Activated CD4-positive, alpha-beta memory T cell treated with anti-CD3 and anti-CD28 coated beads for 36 hours (primary cell): ENCODE measurements at regions not wholly inside any gene's neighbourhood (a gene's known extent, or its start where the extent isn't known, plus 50 kb on each side); places are given as distances from the start of the nearest gene placed in this dataset.

Experiments used
- CTCF ChIA-PET: fragments of 350-600 bp; sonication (Branson Sonifier 250); formaldehyde crosslinking; loops from one replicate; lab custom pipeline; 2021; ENCODE audit warnings: antibody characterized with exemption, inconsistent platforms; lab: Charles Lee
- POLR2A ChIA-PET: fragments of 350-600 bp; sonication (Branson Sonifier 250); formaldehyde crosslinking; loops from one replicate; lab custom pipeline; 2021; ENCODE audit warnings: antibody characterized with exemption; lab: Charles Lee
- DNase-seq: peaks from one replicate; pipeline ENCODE4 v3.0.0-alpha.2; 2020
- H3K27ac Mint-ChIP-seq: one replicate; pipeline ENCODE4 v1.8.0; 2021; ENCODE audit warnings: mixed read lengths
- H3K27me3 Mint-ChIP-seq: one replicate; pipeline ENCODE4 v1.8.0; 2021; ENCODE audit warnings: mixed read lengths
- H3K36me3 Mint-ChIP-seq: one replicate; pipeline ENCODE4 v1.8.0; 2021; ENCODE audit warnings: mixed read lengths
- H3K4me1 Mint-ChIP-seq: one replicate; pipeline ENCODE4 v1.8.0; 2021; ENCODE audit warnings: low read depth, mixed read lengths
- H3K4me3 Mint-ChIP-seq: one replicate; pipeline ENCODE4 v1.8.0; 2021; ENCODE audit warnings: mild to moderate bottlenecking, mixed read lengths
- H3K9me3 Mint-ChIP-seq: one replicate; pipeline ENCODE4 v1.8.0; 2021; ENCODE audit warnings: mixed read lengths
- intact Hi-C: fragments of 100-400 bp; cut with micrococcal nuclease; formaldehyde crosslinking; loops from one replicate; pipeline ENCODE4 v1.15.1; 2023

DNA sequence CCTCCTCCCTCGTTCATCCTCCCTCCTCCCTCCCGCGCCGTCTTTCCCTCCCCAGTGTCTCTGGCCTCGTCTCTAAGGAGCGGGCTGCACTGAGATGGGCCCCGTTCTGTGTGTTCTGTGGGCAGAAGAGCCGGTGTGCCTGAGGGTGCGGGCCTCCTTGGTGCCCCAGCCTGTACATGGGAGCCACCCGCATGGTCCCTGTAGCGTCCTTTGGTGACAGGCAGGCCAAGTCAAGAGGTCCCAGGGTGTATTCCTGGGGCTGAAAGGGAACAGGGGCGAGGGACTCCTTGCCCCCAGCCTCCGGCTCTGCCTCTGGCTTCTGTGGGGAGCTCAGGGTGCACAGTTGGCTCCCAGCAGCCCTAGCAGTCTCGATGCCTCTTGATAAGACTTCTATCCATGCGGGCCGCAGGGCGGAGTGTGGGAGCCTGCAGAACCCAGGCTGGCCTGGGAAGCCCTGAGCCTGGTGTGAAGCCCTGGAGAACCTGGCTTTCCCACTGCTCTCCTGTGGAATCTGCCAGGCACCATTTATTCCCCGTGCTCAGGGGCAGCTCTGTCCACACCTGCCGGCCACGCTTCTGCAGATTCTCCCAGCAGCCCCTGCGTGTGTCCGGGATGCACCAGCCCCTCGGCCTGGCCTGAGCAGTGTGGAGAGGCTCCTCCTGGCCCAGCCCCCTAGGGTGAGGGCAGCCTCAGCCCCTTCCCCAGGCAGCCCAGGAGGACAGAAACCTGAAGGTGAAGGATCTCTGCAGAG, 181.3 kb downstream of the KIF26A start:
- Mint-ChIP-seq H3K4me3 (no peak overlapping the region), H3K36me3 (no peaks in the 10 kb centered on the region), H3K4me1 (no peaks in the 10 kb centered on the region), H3K9me3 (no peaks in the 10 kb centered on the region), H3K27ac (no peak overlapping the region), H3K27me3 (peaks cover 5% of the 10 kb centered on the region)
- intact Hi-C loops = no loop called here
- CTCF ChIA-PET = no interaction called here
- DNase-seq = no peak
- POLR2A ChIA-PET = no interaction called here

DNA sequence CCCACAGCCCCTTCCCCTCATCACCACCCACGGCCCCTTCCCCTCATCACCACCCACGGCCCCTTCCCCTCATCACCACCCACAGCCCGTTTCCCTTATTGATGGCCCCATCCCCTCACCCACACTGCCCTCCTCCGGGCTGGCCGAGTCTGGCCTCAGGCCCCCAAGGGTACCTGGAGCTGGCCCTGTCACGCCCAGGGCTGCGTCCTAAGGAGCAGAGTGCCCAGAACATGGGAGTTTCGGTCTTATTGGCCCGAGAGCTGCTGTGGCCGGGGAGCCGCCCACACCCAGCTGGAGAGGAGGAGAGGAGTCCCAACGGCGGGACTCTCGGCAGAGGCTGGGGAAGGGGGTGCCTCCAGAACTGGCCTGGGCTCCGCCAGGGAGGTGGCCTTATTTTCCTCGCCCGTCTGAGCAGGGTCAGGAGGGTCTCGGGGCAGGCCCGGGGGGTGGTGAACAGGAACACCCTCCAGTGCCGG, 182.3 kb downstream of the KIF26A start:
- Mint-ChIP-seq H3K36me3 (no peaks in the 10 kb centered on the region), H3K4me3 (no peak overlapping the region), H3K4me1 (no peaks in the 10 kb centered on the region), H3K27ac (no peak overlapping the region), H3K27me3 (peaks cover 5% of the 10 kb centered on the region), H3K9me3 (no peaks in the 10 kb centered on the region)
- ChIA-PET POLR2A (no interaction called here), CTCF (no interaction called here)
- no peak for DNase-seq
- intact Hi-C loops = no loop called here

DNA sequence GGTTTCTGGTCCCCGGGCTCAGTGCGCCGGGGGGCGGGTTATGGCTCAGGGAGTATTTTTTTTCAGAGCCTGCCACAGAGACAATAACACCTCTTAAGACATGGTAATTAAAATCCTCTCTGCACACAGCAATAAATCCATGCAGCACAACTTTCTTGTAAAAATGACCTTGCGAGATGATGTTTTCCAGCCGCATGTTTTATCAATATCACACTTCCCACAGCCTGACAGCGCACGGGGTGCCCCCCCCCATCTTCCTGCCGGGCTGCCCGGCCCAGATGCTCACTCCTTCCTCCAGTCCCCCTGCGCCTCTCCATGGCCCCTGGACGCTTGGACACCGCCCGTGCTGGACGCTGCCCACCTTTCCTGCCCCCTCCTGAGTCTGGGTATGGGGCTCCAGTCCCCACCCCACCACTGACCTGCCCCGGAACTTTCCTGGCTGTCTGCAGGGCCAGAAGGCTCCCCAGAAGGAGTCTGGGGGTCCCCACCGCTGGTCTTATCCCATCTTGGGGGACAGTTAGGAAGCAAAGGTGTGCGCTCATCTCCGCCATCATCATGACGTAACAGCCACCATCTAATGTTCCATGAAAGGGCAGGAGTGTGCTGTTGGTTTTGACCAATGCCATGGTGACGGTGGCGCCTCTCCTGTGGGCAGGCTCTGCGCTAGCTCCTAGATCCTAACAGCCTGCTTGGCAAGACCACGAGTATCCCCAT, 182.9 kb downstream of the KIF26A start:
- no peaks in the 10 kb centered on the region for H3K4me1 Mint-ChIP-seq
- DNase-seq = no peak
- H3K9me3 Mint-ChIP-seq = no peaks in the 10 kb centered on the region
- no peak overlapping the region for H3K4me3 Mint-ChIP-seq
- no peak overlapping the region for H3K27ac Mint-ChIP-seq
- intact Hi-C loops = no loop called here
- peaks cover 5% of the 10 kb centered on the region for H3K27me3 Mint-ChIP-seq
- no peaks in the 10 kb centered on the region for H3K36me3 Mint-ChIP-seq
- CTCF ChIA-PET = no interaction called here
- POLR2A ChIA-PET = no interaction called here

DNA sequence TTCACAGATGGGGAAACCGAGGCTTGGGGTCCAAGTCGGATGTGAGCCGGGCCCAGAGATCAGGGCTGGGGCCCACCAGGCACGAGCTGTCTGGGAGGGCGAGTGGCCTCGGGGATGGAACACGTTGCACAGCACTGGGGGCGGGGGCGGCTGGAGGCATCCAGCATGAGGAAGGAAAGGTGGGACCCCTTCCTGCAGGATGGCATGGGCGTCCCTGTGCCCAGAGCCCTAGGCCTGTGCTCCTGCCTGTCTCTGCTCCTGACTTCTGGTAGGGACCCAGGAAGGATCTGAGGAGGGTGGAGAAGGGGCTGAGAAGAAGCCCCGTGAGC, 183.4 kb downstream of the KIF26A start:
- intact Hi-C loops = no loop called here
- no peak for DNase-seq
- Mint-ChIP-seq H3K4me1 (no peaks in the 10 kb centered on the region), H3K4me3 (no peak overlapping the region), H3K36me3 (no peaks in the 10 kb centered on the region), H3K9me3 (no peaks in the 10 kb centered on the region), H3K27me3 (peaks cover 5% of the 10 kb centered on the region), H3K27ac (no peak overlapping the region)
- ChIA-PET CTCF (no interaction called here), POLR2A (no interaction called here)

DNA sequence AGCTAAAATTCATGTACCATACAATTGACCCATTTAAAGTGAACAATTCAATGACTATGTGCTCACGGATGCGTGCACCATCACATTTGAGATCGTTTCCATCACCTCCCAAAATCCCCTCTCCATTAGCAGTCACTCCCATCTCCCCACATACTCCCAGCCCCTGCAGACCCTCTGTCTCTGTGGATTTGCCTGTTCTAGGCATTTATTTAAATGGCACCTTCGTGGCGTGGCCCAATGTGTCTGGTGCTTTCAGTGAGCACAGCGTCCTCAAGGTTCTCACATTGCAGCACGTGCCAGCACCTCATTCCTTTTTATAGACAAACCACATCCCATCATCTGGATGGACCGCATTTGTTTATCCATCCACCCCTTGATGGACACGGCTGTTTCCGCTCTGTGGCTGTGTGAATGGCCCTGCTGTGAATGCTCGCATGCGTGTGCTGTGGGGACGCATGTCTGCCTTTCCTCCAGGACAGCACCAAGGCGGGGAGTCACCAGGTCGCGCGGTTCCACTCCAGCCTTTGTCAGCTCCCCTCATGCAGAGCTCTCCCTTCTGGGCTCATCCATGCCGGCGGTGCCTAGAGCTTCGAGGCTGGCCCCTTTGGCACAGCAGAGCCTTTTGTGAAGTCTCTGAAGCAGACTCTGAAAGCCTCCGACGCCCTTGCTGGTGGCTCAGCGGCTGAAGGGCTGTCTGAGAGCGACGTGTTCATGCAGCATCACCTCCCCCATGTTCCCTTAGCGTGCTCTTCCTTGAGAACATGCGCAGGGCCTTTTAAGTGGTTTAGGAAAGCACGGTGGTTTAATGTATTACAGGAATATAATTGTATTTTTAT, 184.4 kb downstream of the KIF26A start:
- no peak for DNase-seq
- H3K9me3 Mint-ChIP-seq = no peaks in the 10 kb centered on the region
- no peak overlapping the region for H3K4me3 Mint-ChIP-seq
- ChIA-PET POLR2A (no interaction called here), CTCF (no interaction called here)
- no peaks in the 10 kb centered on the region for H3K36me3 Mint-ChIP-seq
- H3K4me1 Mint-ChIP-seq = no peaks in the 10 kb centered on the region
- intact Hi-C loops = no loop called here
- peaks cover 5% of the 10 kb centered on the region for H3K27me3 Mint-ChIP-seq
- H3K27ac Mint-ChIP-seq = no peak overlapping the region

DNA sequence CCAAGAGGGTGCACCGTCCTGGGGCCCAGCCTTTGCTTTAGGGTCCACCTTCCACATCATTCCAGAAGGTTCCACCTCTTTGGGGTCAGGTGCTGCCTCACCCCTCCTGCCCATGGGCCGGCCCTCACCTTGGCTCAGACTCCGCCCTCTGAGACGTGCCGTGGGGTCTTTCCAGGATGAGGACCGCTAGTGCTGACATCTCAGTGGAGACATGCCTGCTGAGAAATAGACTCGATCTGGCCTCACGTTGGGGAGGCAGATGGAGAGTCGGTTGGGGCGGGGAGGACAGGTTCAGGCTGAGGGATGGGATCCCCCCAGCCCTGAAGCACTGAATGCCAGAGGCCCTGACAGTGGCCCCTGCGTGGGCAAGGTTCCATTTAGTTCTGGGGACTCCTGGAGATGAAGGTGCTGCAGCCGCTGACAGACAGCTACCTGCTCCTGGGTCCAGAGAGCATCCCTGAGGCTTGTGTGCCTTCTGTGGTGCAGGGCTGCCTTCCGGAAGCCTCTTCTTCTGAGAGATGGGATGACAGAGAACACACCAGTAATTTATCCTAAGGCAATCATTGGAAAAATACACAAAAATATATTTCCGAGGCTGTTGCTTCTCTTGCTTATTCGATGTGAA, 185.3 kb downstream of the KIF26A start:
- Mint-ChIP-seq H3K36me3 (no peaks in the 10 kb centered on the region), H3K27ac (no peak overlapping the region), H3K9me3 (no peaks in the 10 kb centered on the region), H3K4me1 (no peaks in the 10 kb centered on the region), H3K27me3 (peaks cover 5% of the 10 kb centered on the region), H3K4me3 (no peak overlapping the region)
- POLR2A ChIA-PET = no interaction called here
- DNase-seq = no peak
- intact Hi-C loops = no loop called here
- CTCF ChIA-PET = no interaction called here

DNA sequence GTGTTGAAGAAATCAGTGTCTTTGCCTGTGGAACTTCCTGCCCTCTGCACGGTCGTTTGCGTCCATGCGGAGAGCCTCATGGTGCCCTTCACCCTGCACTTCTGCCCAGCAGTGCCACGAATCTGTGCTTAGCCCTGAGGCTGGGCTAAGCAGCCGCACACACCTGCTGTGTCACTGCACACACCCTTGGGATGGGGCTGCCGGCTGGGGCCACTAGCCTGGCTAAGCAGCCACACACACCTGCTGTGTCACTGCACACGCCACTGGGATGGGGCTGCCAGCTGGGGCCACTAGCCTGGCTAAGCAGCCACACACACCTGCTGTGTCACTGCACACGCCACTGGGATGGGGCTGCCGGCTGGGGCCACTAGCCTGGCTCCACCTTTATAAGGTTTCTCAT, 188.5 kb downstream of the KIF26A start:
- Mint-ChIP-seq H3K4me1 (no peaks in the 10 kb centered on the region), H3K27me3 (no peaks in the 10 kb centered on the region), H3K4me3 (no peak overlapping the region), H3K27ac (no peak overlapping the region), H3K36me3 (no peaks in the 10 kb centered on the region), H3K9me3 (peaks cover 24% of the 10 kb centered on the region)
- intact Hi-C loops = no loop called here
- ChIA-PET CTCF (no interaction called here), POLR2A (no interaction called here)
- DNase-seq = no peak

DNA sequence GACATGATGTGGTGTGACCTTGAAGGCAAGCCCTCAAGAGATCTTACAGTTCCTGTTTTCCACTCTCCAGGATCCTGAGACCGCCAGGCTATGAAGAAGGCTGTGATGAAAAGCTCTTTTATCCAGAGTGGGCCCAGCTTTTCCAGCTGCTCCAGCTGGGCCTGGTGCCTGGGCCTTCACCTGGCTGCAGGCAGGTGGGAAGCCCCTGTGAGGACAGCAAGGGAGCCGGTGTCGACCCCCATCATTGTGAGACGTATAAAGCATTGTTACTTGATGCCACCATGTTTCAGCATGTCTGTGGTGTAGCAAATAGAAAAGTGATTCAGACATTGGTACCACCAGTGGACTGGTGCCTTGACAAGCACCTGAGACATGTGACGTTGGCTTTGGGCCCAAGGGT, 190.2 kb downstream of the KIF26A start:
- H3K27me3 Mint-ChIP-seq = no peaks in the 10 kb centered on the region
- no peak for DNase-seq
- H3K4me1 Mint-ChIP-seq = no peaks in the 10 kb centered on the region
- no peak overlapping the region for H3K27ac Mint-ChIP-seq
- H3K36me3 Mint-ChIP-seq = no peaks in the 10 kb centered on the region
- no peak overlapping the region for H3K4me3 Mint-ChIP-seq
- H3K9me3 Mint-ChIP-seq = peaks cover 24% of the 10 kb centered on the region
- ChIA-PET CTCF (no interaction called here), POLR2A (no interaction called here)
- intact Hi-C loops = no loop called here

DNA sequence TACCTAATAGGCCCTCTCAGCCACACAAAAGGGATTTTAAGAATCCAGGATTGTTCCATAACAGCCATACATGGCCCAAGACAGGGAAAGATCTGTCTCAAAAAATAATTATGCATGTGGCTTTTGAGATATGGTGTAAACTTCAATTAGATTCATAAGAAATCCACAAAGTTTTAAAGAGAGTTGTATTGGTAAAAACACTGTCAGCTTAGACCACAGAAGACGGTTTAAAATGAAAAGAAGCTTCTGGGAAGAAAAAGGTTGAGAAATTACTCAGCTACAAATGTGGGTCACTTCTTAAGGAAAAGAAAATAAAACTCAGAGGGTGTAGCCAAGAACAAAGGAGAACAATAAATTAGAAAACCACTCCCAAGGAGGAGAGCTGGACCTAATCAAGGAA, 191.4 kb downstream of the KIF26A start:
- Mint-ChIP-seq H3K27ac (no peak overlapping the region), H3K27me3 (no peaks in the 10 kb centered on the region), H3K9me3 (peaks cover 24% of the 10 kb centered on the region), H3K36me3 (no peaks in the 10 kb centered on the region), H3K4me3 (no peak overlapping the region), H3K4me1 (no peaks in the 10 kb centered on the region)
- POLR2A ChIA-PET = no interaction called here
- intact Hi-C loops = no loop called here
- CTCF ChIA-PET = no interaction called here
- DNase-seq = no peak

DNA sequence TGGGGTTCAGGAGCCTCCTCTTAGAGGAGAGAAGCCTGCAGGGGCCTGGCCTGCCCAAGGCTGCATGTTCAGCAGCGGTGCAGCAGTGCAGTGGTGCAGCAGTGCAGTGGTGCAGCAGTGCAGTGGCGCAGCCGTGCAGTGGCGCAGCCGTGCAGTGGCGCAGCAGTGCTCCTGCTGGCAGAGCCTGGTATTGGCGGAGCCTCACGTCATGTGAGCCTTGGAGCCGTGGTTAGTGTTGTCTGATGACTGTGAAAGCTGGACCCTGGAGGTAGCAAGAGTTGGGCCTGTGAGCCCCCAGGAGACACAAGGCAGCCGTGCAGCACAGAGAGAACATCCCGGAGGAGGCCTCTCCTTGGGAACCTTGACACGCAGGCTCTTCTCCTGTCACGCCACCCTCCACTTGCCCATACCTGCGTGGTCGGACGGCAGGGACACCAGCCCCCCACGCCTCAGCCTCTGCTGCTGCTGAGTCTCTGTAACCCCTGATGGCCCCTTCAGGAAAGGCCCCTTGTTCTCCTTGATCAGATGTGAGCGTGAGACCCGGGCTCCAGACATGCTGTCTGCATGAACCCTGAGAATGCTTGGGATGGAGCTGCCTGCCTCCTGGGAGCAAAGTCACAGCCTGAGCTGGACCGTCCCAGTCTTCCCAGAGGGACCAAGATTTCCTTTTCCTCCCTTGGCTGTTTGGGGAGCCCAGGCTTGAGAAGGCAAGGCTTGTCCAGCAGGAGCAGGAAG, 193.7 kb downstream of the KIF26A start:
- H3K4me3 Mint-ChIP-seq = no peak overlapping the region
- CTCF ChIA-PET = no interaction called here
- H3K27ac Mint-ChIP-seq = no peak overlapping the region
- no peaks in the 10 kb centered on the region for H3K27me3 Mint-ChIP-seq
- no peaks in the 10 kb centered on the region for H3K36me3 Mint-ChIP-seq
- no peaks in the 10 kb centered on the region for H3K4me1 Mint-ChIP-seq
- no peak for DNase-seq
- intact Hi-C loops = no loop called here
- POLR2A ChIA-PET = no interaction called here
- H3K9me3 Mint-ChIP-seq = peaks cover 24% of the 10 kb centered on the region

DNA sequence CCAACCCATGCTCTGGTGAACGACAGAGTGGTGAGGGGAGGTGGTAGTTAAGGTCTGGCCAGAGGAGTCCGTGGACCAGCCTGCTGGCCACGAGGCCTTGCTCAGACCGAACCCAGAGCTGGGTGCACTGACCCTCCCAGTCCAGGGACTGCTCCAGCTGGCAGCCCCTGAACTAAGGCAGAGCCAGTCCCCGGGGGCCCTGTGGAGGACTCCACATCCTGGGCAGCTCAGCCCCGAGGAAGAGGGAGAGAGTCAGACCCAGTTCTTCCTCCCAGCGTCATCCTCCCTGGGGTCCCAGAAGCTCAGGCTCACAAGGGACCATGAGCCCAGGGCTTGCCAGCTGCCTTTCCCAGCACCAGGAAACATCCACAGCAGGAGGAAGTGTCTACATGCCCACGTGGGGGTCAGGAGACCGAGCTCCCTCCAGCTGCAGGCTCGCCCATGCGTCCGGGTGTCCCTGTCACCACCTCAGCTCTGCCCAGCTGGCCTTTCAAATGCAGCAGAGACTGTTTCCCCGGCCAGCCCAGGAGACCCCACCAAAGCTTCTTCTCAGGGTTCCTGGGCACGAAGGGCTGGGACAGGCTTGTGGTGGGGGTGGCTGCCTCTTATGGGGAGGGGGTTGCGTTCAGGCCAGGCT, 194.4 kb downstream of the KIF26A start:
- ChIA-PET CTCF (no interaction called here), POLR2A (interaction anchor here (1.2 kb wide), 1 partner anchor 193 kb away, joined by 3 read pairs; no protein-coding TSS in a partner anchor)
- H3K27me3 Mint-ChIP-seq = no peaks in the 10 kb centered on the region
- intact Hi-C loops = no loop called here
- no peak overlapping the region for H3K4me3 Mint-ChIP-seq
- H3K27ac Mint-ChIP-seq = no peak overlapping the region
- no peaks in the 10 kb centered on the region for H3K4me1 Mint-ChIP-seq
- peaks cover 25% of the 10 kb centered on the region for H3K9me3 Mint-ChIP-seq
- no peaks in the 10 kb centered on the region for H3K36me3 Mint-ChIP-seq
- DNase-seq = no peak
